SU-DHL-6 (cell line): ENCODE measurements at regions not wholly inside any gene's neighbourhood (a gene's known extent, or its start where the extent isn't known, plus 50 kb on each side); places are given as distances from the start of the nearest gene placed in this dataset.

Experiments
- H2AFZ ChIP-seq: fragments of 200-600 bp; sonication (generic); 2 replicates; pipeline ENCODE4 v1.6.1; 2014; ENCODE audit warnings: low read depth, mild to moderate bottlenecking, moderate library complexity, mixed read lengths, antibody characterized with exemption, low read length; ENCODE audit not compliant: severe bottlenecking
- H3F3A ChIP-seq: fragments of 200-600 bp; shearing (Covaris generic); 2 replicates; pipeline ENCODE4 v1.6.0; 2016; ENCODE audit warnings: antibody characterized with exemption, mild to moderate bottlenecking; ENCODE audit not compliant: insufficient read depth
- H3K27ac ChIP-seq: fragments of 200-600 bp; sonication (generic); 2 replicates; pipeline ENCODE4 v1.5.1; 2016; ENCODE audit warnings: low read depth, mild to moderate bottlenecking, low read length, moderate library complexity, mixed read lengths
- H3K27me3 ChIP-seq: fragments of 200-600 bp; sonication (generic), shearing (Covaris generic); 2 replicates; pipeline ENCODE4 v1.6.0; 2014; ENCODE audit warnings: mild to moderate bottlenecking, low read length
- H3K36me3 ChIP-seq: fragments of 200-600 bp; sonication (generic); 2 replicates; pipeline ENCODE4 v1.6.1; 2014; ENCODE audit warnings: mild to moderate bottlenecking, low read length, mixed read lengths
- H3K4me2 ChIP-seq: fragments of 300-600, 200-600 bp; shearing (Covaris generic), sonication (generic); 2 replicates; pipeline ENCODE4 v1.6.0; 2014; ENCODE audit warnings: low read length, low read depth, mild to moderate bottlenecking; ENCODE audit not compliant: poor library complexity, severe bottlenecking
- H3K4me3 ChIP-seq: fragments of 200-600 bp; sonication (generic); 2 replicates; pipeline ENCODE4 v1.5.1; 2014; ENCODE audit warnings: antibody characterized with exemption, low read length, mild to moderate bottlenecking, mixed read lengths; ENCODE audit not compliant: insufficient read depth, poor library complexity, severe bottlenecking
- H3K79me2 ChIP-seq: fragments of 200-600 bp; sonication (generic); 2 replicates; pipeline ENCODE4 v1.6.1; 2014; ENCODE audit warnings: mild to moderate bottlenecking, low read length, moderate library complexity; ENCODE audit not compliant: insufficient read depth
- H3K9ac ChIP-seq: fragments of 200-600 bp; sonication (generic); 2 replicates; pipeline ENCODE4 v1.7.0; 2014; ENCODE audit warnings: mild to moderate bottlenecking, low read length
- H3K9me2 ChIP-seq: fragments of 200-600 bp; sonication (generic); replicated peaks from 2 replicates; pipeline ENCODE4 v1.6.1; 2014; ENCODE audit warnings: low read length; ENCODE audit not compliant: insufficient read depth
- H3K9me3 ChIP-seq: fragments of 200-600 bp; sonication (generic); 2 replicates; pipeline ENCODE4 v1.6.1; 2014; ENCODE audit warnings: low read length, mixed read lengths; ENCODE audit not compliant: insufficient read depth
- H4K20me1 ChIP-seq: fragments of 200-600 bp; sonication (generic); 2 replicates; pipeline ENCODE4 v1.6.1; 2014; ENCODE audit warnings: low read depth, mild to moderate bottlenecking, antibody characterized with exemption, low read length, moderate library complexity, mixed read lengths
- EZH2phosphoT487 ChIP-seq: fragments of 200-600 bp; sonication (generic), shearing (Covaris generic); conservative IDR thresholded peaks from 2 replicates; pipeline ENCODE4 v1.6.1; 2018; ENCODE audit warnings: mild to moderate bottlenecking, antibody characterized with exemption, low read length, moderate library complexity, mixed read lengths
- TF ChIP-seq, protein P1 (sequence below): fragments of 200-600 bp; sonication (generic); IDR thresholded peaks from one replicate; pipeline ENCODE4 v1.5.1; 2017; ENCODE audit warnings: antibody characterized with exemption, mild to moderate bottlenecking, low read length, moderate library complexity; ENCODE audit not compliant: insufficient read depth, poor library complexity, severe bottlenecking

DNA sequence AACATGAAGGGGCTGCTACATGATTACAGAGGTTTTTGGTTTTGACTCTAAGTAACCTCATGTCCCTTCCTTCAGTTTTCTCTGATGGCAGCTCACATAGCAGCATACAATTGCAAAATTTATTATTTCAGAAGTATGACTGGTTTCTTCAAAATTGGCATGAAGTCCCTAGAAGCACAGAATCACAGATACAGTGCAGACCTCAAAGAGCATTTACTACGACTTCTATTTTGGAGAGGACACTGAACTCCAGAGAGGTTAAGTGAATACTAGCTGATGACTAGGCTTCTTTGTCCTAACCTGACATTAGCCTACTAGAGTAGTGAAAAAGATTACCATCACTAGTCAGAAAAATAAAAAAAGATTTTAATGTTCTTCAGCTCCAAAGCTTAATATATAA is 664.3 kb downstream of the RFPL4B start:
- no peak overlapping the region for H3K4me2 ChIP-seq
- H3K4me3 ChIP-seq: no peak overlapping the region
- no peaks in the 10 kb centered on the region for H3K9me3 ChIP-seq
- no peak overlapping the region for H3K27ac ChIP-seq
- no peak overlapping the region for H3K9ac ChIP-seq
- no peak overlapping the region for H2AFZ ChIP-seq
- no peaks in the 10 kb centered on the region for H3K27me3 ChIP-seq
- no peaks in the 10 kb centered on the region for H3F3A ChIP-seq
- no peaks in the 10 kb centered on the region for H3K36me3 ChIP-seq
- no peaks in the 10 kb centered on the region for H3K79me2 ChIP-seq
- TF ChIP-seq EZH2phosphoT487: no peak
- TF ChIP-seq, protein P1, sequence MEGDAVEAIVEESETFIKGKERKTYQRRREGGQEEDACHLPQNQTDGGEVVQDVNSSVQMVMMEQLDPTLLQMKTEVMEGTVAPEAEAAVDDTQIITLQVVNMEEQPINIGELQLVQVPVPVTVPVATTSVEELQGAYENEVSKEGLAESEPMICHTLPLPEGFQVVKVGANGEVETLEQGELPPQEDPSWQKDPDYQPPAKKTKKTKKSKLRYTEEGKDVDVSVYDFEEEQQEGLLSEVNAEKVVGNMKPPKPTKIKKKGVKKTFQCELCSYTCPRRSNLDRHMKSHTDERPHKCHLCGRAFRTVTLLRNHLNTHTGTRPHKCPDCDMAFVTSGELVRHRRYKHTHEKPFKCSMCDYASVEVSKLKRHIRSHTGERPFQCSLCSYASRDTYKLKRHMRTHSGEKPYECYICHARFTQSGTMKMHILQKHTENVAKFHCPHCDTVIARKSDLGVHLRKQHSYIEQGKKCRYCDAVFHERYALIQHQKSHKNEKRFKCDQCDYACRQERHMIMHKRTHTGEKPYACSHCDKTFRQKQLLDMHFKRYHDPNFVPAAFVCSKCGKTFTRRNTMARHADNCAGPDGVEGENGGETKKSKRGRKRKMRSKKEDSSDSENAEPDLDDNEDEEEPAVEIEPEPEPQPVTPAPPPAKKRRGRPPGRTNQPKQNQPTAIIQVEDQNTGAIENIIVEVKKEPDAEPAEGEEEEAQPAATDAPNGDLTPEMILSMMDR: no peak
- no peaks in the 10 kb centered on the region for H3K9me2 ChIP-seq
- no peaks in the 10 kb centered on the region for H4K20me1 ChIP-seq

DNA sequence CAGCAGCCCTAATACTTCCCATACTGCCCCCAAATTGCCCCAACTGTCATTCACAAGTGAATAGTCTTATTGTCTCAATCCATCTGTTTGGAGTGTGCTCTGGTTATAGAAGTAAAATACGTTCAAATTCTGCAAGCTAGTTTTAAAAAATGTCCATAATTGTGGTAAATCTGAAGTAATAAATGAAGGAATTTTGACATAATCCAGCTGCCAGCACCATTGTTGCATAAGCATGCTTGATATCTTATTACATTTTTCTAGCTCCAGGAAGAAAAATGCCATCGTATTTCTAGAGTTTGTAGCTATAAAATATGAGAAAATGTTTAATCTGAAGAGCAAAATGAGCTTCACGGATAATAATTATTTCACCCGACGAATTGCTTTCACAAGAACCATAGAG is 664.7 kb downstream of the RFPL4B start:
- no peak overlapping the region for H3K27ac ChIP-seq
- no peak overlapping the region for H3K9ac ChIP-seq
- H3K9me2 ChIP-seq: no peaks in the 10 kb centered on the region
- TF ChIP-seq EZH2phosphoT487: no peak
- TF ChIP-seq, protein P1: no peak
- H3K9me3 ChIP-seq: no peaks in the 10 kb centered on the region
- H3K79me2 ChIP-seq: no peaks in the 10 kb centered on the region
- no peaks in the 10 kb centered on the region for H3K36me3 ChIP-seq
- no peak overlapping the region for H3K4me3 ChIP-seq
- H2AFZ ChIP-seq: no peak overlapping the region
- H3K4me2 ChIP-seq: no peak overlapping the region
- no peaks in the 10 kb centered on the region for H3F3A ChIP-seq
- no peaks in the 10 kb centered on the region for H4K20me1 ChIP-seq
- H3K27me3 ChIP-seq: no peaks in the 10 kb centered on the region

DNA sequence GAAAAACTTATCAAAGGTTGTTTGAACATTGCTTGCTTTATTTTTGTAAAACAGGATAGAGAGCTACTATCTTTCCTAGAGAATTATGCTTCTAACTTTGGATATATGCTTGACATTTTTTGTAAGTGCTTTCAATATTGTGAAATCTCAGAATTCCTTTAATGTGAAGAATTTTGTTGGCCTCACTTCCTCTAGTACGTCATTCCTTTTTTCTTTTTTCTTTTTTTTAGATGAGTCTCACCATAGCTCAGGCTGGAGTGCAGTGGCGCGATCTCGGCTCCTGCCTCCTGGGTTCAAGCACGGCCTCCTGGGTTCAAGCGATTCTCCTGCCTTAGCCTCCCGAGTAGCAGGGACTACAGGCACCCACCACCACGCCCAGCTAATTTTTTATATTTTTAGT is 668.1 kb downstream of the RFPL4B start:
- Histone ChIP-seq H4K20me1 (no peaks in the 10 kb centered on the region), H3K9me2 (no peaks in the 10 kb centered on the region), H3K27me3 (no peaks in the 10 kb centered on the region), H3K36me3 (no peaks in the 10 kb centered on the region), H3K79me2 (no peaks in the 10 kb centered on the region), H3F3A (no peaks in the 10 kb centered on the region), H3K9ac (no peak overlapping the region), H3K4me3 (no peak overlapping the region), H3K9me3 (no peaks in the 10 kb centered on the region), H3K4me2 (no peak overlapping the region), H3K27ac (no peak overlapping the region), H2AFZ (no peak overlapping the region)
- TF ChIP-seq EZH2phosphoT487: no peak
- TF ChIP-seq, protein P1: no peak

DNA sequence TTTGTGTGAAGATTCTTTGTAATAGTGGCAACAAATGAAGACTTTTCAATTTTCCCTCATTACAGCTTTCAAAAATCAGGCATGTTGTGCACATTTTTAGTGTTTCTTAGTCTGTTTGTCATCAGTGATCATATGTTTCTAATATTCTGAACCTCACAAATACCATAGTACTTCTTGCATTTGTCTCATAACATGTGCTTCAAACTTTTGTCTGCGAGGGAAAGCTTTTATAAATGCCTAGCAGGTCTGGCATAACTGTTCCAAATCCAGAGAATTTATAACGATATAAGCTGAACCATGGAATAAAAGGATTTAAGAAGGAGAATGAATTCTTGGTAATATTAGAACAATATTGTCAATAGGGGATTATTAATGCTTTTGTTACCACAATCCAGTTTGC is 670.2 kb downstream of the RFPL4B start:
- H4K20me1 ChIP-seq: no peaks in the 10 kb centered on the region
- H2AFZ ChIP-seq: no peak overlapping the region
- H3K9ac ChIP-seq: no peak overlapping the region
- TF ChIP-seq, protein P1: no peak
- no peak for TF ChIP-seq EZH2phosphoT487
- H3K9me2 ChIP-seq: no peaks in the 10 kb centered on the region
- H3K9me3 ChIP-seq: no peaks in the 10 kb centered on the region
- no peaks in the 10 kb centered on the region for H3K36me3 ChIP-seq
- H3K27ac ChIP-seq: no peak overlapping the region
- no peaks in the 10 kb centered on the region for H3K27me3 ChIP-seq
- no peak overlapping the region for H3K4me3 ChIP-seq
- H3K79me2 ChIP-seq: no peaks in the 10 kb centered on the region
- H3K4me2 ChIP-seq: no peak overlapping the region
- no peaks in the 10 kb centered on the region for H3F3A ChIP-seq
